HG03159 (cell line): ENCODE measurements at regions not wholly inside any gene's neighbourhood (a gene's known extent, or its start where the extent isn't known, plus 50 kb on each side); places are given as distances from the start of the nearest gene placed in this dataset.

ENCODE experiments used
- ATAC-seq: cut with Tn5 transposase; IDR thresholded peaks from one replicate; pipeline ENCODE4 v1.9.1; 2021; ENCODE audit warnings: mild to moderate bottlenecking, moderate library complexity; ENCODE audit not compliant: unreplicated experiment

DNA sequence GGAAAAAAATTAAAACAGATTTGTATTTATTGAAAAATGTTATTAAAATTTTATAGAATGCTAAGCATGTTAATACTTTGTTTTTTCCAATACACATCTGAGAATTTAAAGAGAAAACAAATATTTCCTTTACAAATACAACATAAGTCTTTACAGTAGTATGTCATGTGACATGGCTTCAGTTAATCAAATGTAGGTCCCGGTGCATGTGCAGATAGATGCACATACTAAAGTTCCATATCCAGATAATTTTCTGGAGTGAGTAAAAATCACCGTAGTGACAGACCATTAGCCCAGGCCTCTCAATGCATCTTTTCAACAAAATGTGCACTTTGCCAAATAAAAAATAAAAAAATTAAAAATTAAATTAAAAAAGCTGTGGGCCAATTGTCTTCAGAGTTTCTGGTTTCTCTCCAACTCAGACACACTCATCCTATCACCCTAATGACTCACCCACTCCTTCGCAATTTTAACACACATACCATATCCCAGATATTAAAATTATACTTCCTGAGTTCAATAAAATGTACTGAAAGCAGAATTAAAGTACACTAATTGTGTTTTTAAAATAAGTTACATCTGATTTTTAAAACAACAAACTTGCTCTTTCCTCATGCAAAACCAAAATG is 508.1 kb downstream of the NR2F1-AS1 start:
- no peak for ATAC-seq

DNA sequence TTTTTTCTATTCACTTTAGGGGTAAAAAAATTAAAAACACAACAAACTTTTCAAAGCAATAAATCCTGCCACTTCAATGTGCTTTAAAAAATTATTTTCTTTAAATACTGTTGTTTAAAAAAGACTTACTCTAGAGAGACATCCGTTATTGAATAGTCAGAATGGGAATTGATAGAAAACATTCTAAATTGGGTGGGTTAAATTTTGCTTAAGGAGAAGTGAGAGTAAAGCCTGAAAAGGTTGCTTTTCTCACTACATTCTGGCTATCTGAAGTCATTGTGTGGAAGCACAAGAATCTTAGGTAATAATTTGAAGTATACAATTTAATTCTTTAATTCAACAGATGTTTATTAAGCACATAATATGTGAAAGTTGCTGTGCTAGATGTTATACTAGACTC is 509.3 kb downstream of the NR2F1-AS1 start:
- ATAC-seq, result no peak

DNA sequence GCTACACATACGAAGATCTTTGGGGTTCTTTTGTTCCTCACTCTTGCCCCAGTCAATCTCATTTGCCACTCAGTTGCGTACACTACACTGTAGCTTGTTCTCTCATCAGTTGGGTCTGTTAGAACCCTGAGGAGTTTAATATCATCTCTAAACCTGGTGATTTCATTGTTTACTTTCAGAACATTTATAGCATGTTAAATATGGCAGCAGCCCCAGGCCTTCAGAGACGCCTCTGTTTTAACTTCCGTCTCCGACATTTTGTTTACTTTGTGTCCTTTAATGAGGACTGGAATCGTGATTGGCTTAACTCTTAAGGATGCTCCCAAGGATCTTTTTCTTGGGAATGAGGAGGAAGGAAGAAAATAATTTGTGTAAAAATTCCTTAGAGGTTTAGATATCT is 510.1 kb downstream of the NR2F1-AS1 start:
- ATAC-seq, result no peak

DNA sequence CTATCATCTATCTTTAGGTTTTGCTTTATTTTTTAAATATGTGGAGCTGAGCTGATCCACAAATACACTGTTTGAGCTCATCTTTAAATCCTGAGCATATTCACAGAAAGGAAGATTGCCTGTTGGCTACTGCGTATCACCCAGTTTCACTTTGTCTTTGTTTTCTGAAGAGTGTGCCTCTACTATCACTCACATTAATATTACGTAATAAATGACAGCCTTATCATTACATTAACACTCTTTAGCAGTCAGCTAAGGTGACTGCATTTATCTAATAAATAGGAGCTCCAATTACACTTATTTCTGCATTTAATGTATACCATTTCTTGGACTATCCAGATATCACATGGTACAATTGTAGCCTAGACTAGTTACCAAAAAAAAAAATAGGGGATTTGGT is 511.7 kb downstream of the NR2F1-AS1 start:
- ATAC-seq, result no peak

DNA sequence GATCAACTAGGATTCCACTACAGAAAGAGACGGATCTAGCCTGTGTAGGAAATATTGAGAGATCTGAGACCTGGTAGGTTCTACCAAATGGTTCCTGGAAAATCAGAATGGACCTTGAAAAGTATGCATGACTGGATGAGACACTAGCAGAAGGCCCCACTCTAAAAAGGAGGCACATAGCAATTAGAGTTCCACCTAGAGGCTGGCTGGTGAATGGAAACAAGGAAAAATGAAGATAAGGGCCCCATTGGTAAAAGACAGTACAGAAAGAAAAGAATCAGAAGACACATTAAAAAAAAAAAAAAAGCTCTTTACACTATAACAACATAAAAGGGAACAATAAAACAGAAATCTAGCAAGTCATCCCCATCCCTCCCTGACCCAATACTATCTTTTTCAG is 518.5 kb downstream of the NR2F1-AS1 start:
- no peak for ATAC-seq

DNA sequence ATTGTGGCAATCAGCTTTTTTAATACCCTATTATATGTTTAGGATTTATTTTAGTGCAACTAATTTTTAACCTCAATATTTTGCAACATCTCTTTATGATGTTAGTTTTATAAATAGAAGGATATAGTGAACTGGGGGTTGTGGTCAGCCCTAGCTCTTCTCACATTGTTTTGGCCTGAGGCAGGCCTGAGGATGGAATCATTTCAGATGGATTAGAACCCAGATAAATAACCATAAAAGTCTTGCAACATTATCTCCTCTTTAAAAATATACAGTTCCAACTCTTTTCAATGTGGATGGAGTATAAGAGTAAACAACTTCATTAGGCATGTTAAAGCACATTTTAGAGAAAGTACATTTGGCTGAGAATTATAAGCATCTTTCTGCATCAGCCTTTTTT is 522.7 kb downstream of the NR2F1-AS1 start:
- no peak for ATAC-seq

DNA sequence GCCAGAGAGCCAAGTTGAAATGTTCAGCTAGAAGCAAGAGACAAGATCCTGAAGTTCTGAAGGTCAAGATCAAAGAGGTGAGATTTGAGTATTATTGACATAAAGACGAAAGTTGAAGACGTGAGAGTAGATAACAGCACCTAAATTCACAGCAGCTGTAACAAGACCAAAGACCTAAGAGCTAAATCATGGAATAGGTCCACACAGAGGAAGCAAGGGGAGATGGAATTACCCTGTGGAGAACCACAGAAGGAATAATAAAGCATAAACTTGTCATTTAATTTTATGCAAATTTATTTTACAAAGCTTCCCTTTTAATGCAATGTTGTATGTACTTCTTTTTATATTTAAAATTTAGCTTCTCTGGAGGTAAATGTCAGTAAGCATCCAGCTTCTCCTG is 523.7 kb downstream of the NR2F1-AS1 start:
- ATAC-seq, result no peak

DNA sequence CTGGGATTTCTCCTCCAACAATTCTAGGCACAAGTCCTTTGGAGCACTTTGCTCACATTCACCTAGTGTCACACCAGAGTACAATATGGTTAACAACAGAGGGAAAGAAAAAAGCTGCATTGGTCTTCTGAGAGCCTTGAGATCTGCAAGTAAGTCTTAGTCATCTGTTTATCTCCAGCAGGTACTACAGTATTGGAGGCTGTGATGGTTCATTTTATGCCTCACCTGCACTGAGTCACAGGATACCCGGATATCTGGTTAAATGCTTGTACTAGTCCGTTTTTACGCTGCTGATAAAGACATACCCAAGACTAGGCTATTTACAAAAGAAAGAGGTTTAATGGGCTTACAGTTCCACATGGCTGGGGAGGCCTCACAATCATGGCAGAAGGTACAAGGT is 525.0 kb downstream of the NR2F1-AS1 start:
- ATAC-seq, result no peak

DNA sequence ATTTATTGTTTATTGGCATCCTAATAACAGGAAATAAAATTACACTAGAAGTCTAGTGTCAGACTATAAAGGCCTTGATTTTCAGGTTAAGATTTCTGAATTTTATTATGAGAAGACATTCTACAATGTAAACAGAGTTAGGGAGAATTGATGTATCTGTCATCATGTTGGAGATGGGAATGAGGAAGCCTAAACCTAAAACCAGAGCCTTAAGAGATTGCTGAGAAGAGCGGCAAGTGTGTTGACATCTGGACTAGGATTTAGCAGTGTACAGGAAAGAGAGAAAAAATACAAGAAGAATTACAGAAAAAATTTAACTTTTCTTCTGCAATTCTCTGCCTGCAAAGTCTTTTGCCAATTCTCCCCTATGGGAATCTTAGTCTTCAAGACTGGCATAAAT is 525.5 kb downstream of the NR2F1-AS1 start:
- ATAC-seq, result no peak

DNA sequence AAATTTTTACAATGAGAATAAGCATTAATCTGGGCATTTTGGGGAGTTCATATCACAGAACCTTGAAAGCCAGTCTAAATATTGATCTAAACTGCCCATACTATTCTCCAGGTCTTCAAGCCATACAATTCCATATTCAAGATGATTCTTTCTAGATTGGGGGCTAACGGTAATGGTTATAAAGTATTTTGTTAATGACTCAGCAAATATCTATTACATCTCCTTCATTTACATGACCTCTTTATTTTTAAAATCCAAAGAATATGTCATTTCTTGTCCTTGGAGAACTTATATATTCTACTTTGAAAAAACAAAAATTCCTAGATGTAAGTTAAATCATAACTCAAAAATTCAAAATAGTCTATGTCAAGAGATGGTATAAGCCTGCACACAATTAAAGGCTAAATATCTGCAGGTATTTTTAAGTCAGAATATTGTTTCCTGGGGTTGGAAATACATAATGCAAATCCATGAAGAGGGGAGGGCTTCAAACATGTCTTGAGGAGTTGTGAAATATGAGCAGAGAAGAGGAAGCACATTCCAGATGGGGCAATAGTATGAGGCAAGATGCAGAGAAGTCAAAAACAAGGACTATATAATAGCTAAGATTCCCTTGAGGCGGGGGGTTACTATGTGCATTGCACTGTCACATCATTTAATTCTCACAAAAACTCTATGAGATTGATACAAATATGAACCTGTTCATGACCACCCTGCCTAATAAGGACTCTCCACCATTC is 526.4 kb downstream of the NR2F1-AS1 start:
- ATAC-seq, result no peak

DNA sequence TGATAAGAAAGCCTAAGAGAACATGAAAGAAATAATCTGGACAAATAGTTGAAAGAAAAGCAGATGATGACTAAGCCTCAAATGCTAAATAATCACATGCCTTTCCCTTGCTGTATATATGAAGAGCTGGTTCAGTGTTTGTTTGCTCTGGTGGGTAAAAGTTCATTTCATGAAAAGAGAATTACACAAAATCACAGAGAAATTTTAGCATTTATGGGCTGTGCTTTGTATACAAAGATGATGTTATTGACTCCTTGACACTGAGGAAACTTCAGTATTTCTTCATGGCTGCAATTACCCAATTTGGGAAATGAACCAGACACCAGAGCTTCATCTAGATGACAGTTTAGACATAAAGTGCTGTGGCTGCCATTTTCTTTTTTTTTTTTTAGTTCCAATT is 527.2 kb downstream of the NR2F1-AS1 start:
- no peak for ATAC-seq

DNA sequence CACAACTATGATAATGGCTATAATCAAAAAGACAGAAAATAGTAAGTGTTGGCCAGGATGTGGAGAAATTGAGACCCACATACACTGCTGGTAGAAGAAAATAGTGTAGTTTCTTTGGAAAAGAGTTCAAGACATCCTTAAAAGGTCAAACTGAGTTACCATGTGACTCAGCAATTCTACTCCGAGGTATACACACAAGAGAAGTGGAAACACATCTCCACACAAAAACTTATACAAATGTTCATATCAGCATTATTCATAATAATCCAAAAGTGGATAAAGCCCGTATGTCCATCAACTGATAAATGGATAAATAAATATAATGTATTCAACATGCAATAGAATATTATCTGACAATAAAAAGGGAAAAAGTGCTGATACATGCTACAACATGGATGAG is 532.2 kb downstream of the NR2F1-AS1 start:
- no peak for ATAC-seq

DNA sequence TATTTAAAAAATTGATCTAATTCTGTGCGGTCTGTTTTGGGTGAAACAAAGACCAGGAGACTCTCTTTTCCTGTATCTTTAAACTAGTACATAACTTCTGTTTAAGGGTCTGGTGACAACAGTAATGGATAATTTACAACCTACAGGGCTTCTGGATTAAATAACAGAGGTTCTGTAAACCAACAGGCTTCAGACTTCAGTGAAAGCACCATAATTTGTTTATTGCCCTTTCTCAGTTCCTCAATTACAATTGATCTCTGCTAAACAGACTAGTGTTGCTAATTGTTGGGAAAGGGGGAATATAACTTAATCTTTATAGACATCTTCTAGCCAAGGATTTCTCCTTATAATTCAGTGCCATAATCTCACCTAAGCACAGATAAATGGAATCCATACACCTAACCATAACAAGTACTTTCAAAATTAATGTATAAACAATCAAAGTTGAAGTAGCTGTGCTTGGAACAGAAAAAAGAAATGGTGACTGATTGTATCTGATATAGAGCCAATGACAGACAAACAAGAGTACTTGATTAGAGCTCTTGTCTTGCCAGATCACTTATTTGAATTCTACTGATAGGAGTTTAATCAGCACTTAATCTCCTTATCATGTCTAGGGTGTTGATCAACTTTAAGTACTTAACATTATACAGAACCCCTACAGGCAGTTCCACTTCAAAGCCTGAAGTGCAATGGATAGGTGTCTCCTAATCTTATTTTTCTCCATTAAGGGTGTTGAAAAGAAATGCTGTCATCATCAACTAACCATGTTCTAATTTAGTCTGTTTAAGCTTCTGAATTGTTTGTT is 536.0 kb downstream of the NR2F1-AS1 start:
- no peak for ATAC-seq

DNA sequence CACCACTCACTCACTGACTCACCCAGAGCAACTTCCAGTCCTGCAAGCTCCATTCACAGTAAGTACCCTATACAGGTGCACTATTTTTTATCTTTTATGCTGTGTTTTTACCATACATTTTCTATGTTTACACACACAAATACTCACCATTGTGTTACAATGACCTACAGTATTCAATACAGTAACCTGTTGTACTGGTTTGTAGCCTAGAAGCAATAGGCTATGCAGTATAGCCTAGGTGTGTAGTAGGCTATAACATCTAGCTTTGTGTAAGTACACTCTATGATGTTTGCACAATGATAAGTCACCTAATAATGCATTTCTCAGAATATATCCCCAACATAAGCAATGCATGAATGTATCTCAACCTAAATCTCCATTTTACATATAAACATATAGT is 541.1 kb downstream of the NR2F1-AS1 start:
- no peak for ATAC-seq

DNA sequence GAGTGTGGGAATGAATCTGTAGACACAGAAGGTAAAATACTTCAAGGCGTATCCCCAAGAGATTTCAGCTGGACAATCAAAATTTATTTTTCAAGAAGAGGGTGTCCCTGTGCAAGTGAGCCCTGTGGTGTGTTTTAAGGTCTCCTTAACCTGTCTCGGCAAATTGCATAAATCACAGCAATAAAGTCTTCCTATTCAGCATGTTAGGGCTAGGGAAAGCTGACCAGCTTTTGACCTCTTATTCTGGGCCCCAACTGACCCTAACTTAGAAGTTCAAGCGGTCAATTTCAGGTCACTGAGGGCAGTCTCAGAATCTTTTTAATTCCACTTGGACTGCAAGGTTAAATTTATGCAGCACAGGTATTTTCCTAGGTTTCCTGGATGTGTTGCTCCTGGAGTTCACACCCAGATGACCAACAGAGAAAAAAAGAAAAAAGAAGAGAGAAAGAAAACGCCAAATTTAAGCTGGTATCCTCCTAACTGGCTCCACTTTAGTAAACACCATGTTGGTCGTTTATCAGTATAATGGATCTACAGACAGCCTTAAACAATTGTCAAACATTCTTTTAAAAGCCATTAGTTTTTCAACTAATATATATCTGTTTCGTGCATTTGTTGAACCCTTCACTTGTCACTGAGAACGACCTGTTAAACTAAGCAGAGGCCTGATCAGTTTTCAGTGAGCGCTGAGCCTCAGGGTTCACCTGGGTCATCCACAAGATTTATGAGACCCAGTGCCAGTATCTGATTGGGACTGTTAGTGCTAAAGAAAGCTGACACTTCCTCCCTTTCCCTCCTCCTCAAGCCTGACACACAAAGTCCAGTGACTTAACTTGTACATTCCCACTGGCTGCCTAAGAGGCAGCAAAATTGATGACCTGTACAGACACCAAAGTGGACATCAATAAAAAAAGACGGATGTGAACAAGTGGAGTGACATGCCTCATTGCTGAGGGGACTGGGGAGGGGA is 546.1 kb downstream of the NR2F1-AS1 start:
- ATAC-seq, result no peak

DNA sequence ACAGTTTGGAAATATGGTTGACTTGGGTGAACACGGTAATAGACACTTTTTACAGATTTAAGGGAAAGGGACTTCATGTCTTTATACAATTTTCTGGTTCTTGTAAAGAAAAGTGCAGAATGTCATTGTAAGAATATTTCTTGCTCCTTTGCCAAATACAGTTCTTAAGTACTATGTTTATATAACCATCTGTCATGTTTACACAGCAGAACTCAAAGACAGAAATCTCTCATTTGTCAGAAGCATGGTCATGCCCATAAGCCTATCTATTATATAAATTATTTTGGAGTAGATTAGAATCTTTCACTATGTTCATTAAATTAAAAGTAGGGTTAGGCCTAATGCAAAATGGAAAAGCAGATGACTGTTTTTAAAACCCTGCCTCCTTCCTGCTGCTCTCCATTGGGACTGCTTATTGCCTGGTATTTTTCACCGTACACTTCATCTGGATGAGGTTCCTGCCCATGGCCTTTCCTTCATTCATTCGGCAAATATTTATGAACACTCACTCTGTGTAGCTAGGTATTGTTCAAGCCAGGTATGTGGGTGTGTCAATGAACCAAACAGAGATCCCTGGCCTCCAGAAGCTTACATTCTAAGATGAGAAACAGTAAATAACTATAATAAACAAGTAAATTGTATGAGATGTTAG is 558.1 kb downstream of the NR2F1-AS1 start:
- no peak for ATAC-seq

DNA sequence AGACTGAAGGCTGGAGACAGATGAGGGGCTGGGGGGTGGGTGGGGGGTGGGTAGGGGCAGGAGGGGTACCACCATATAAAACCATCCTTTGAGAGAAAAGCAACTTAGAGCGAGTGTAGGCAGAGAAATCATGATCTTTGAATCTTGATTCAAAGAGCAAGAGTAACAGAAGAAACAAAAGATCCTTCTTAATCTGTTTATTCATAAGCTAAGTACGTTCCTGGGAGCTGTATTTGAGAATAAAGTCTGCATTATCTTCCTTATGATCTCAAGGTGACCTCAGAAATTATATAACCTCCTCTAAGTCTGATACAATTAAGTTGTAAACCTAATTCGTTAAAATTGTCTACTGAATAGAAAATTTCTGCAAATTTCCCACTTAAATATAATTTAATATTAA is 558.8 kb downstream of the NR2F1-AS1 start:
- no peak for ATAC-seq

DNA sequence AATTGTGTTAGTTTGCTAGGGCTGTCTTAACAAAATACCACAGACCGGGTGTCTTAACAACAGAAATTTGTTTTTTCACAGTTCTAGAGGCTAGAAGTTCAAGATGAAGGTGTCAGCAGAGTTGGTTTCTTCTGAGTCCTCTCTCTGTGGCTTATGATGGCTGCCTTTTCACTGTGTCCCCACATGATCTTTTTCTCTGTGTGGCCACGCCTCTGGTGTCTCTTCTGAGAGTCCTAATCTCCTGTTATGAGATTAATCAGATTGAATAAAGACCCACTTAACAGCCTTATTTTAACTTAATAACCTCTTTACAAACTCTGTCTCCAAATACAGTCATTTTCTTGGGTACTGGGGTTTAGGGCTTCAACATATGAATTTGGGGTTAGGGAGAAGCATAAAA is 561.1 kb downstream of the NR2F1-AS1 start:
- ATAC-seq, result no peak

DNA sequence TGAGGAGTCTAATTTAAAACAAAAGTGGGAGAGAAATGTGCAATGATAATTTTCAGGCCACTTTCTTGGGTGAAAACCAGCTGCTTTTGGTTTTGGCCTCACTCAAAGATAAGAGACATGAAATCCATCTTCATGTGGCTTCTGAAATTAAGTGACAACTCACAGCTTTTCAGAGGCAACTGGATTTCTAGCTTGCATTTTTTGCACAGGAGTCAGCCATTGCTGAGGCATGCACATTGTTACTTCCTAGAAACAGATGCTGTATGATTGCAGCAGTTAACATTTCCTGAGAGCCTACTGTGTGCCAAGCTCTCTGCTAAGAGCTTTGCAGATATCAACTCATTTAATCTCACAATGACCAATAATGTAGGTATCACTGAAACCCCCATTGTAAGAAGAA is 562.6 kb downstream of the NR2F1-AS1 start:
- ATAC-seq, result no peak

DNA sequence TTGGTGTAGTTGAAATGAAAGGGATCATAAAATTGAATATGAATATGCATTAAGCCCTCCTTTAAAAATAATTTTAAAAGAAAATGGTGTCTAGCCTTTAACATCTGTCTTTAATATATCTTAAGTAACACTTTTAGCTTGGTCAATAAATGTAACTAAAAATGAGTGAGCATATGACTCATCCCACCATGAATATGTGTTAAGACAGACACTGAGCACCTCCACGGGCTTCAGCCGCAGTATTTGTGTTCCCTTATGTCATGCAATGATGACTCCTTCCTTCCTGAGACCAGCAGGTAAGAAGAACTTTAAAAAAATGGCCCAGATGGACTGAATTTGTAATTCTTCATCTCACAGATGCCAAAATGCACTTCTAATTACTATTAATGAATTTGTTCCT is 563.2 kb downstream of the NR2F1-AS1 start:
- no peak for ATAC-seq
